Activated T-cell treated with anti-CD3 and anti-CD28 coated beads for 1 hour (primary cell): ENCODE measurements at regions not wholly inside any gene's neighbourhood (a gene's known extent, or its start where the extent isn't known, plus 50 kb on each side); places are given as distances from the start of the nearest gene placed in this dataset.
"Not testable (repeated sequence)": the region's sequence is repeated elsewhere in the genome, so short reads cannot be mapped to it uniquely, and the experiment has no call there.

ENCODE experiments used
- DNase-seq: peaks from one replicate; pipeline ENCODE4 v3.0.0-alpha.2; 2020; ENCODE audit warnings: low read depth

GRCh38 chr3:187852842-187853730 lies 107.8 kb upstream of the BCL6 start:
- no peak for DNase-seq

- no peak for DNase-seq
These were observed 109.9 kb upstream of the BCL6 start for GRCh38 chr3:187855131-187855530.

- DNase-seq = no peak
These were observed 111.3 kb upstream of the BCL6 start for GRCh38 chr3:187856555-187856954.

GRCh38 chr3:187858041-187858440 lies 112.8 kb upstream of the BCL6 start:
- no peak for DNase-seq

GRCh38 chr3:187858711-187859110 lies 113.4 kb upstream of the BCL6 start:
- no peak for DNase-seq

- not testable (repeated sequence) for DNase-seq
These were observed 117.5 kb upstream of the BCL6 start for GRCh38 chr3:187862701-187863277.

GRCh38 chr3:187870360-187871203 lies 125.3 kb upstream of the BCL6 start:
- no peak for DNase-seq

GRCh38 chr3:187871204-187871591 lies 125.9 kb upstream of the BCL6 start:
- no peak for DNase-seq

GRCh38 chr3:187871848-187872247 lies 126.6 kb upstream of the BCL6 start:
- DNase-seq = no peak

- DNase-seq = no peak
These were observed 128.6 kb upstream of the BCL6 start for GRCh38 chr3:187873843-187874242.

- no peak for DNase-seq
These were observed 130.6 kb upstream of the BCL6 start for GRCh38 chr3:187875863-187876262.

- no peak for DNase-seq
These were observed 133.7 kb upstream of the BCL6 start for GRCh38 chr3:187878772-187879518.

- DNase-seq = no peak
These were observed 135.2 kb upstream of the BCL6 start for GRCh38 chr3:187880441-187880840.

GRCh38 chr3:187880851-187881250 lies 135.6 kb upstream of the BCL6 start:
- DNase-seq = no peak

GRCh38 chr3:187888701-187889100 lies 143.4 kb upstream of the BCL6 start:
- DNase-seq = no peak

- DNase-seq = no peak
These were observed 143.8 kb upstream of the BCL6 start for GRCh38 chr3:187889106-187889505.

GRCh38 chr3:187889601-187890404 lies 144.5 kb upstream of the BCL6 start:
- no peak for DNase-seq

- DNase-seq = not testable (repeated sequence)
These were observed 145.1 kb upstream of the BCL6 start for GRCh38 chr3:187890405-187890752.

GRCh38 chr3:187896646-187897045 lies 151.4 kb upstream of the BCL6 start:
- DNase-seq = no peak

GRCh38 chr3:187899246-187899645 lies 154.0 kb upstream of the BCL6 start:
- DNase-seq = no peak
